Thyroid gland (tissue), 4 donors: ENCODE measurements at regions not wholly inside any gene's neighbourhood (a gene's known extent, or its start where the extent isn't known, plus 50 kb on each side); places are given as distances from the start of the nearest gene placed in this dataset.

ENCODE experiments used
- POLR2A ChIP-seq, 2 donors: fragments of 450-650 bp; IDR thresholded peaks; one replicate each; pipeline ENCODE4 v1.6.1; 2017; ENCODE audit warnings: antibody characterized with exemption in 2 of 2, mild to moderate bottlenecking in 2 of 2, moderate library complexity in 1 of 2
- TF ChIP-seq, protein P1 (sequence below), 6 experiments: fragments of 200-600 bp in 3 of 6; fragments of 450-650 bp in 3 of 6; sonication (generic) in 3 of 6; IDR thresholded peaks; one replicate each; pipeline ENCODE4 v1.5.1; 2016 to 2019; ENCODE audit warnings: antibody characterized with exemption in 6 of 6, mild to moderate bottlenecking in 2 of 6, inconsistent platforms in 1 of 6, moderate library complexity in 1 of 6

GRCh38 chr2:60354713-60355112 is 198.7 kb downstream of the BCL11A start:
- no peak for TF ChIP-seq POLR2A (IDR thresholded peaks at IDR 0.05)
- TF ChIP-seq, protein P1, sequence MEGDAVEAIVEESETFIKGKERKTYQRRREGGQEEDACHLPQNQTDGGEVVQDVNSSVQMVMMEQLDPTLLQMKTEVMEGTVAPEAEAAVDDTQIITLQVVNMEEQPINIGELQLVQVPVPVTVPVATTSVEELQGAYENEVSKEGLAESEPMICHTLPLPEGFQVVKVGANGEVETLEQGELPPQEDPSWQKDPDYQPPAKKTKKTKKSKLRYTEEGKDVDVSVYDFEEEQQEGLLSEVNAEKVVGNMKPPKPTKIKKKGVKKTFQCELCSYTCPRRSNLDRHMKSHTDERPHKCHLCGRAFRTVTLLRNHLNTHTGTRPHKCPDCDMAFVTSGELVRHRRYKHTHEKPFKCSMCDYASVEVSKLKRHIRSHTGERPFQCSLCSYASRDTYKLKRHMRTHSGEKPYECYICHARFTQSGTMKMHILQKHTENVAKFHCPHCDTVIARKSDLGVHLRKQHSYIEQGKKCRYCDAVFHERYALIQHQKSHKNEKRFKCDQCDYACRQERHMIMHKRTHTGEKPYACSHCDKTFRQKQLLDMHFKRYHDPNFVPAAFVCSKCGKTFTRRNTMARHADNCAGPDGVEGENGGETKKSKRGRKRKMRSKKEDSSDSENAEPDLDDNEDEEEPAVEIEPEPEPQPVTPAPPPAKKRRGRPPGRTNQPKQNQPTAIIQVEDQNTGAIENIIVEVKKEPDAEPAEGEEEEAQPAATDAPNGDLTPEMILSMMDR (IDR thresholded peaks at IDR 0.05) = no peak
